Neutrophil (primary cell): ENCODE measurements at regions not wholly inside any gene's neighbourhood (a gene's known extent, or its start where the extent isn't known, plus 50 kb on each side); places are given as distances from the start of the nearest gene placed in this dataset.

ENCODE experiments used
- H3K27ac ChIP-seq: fragments of 200-600 bp; sonication (generic); 2 replicates; pipeline ENCODE4 v1.5.1; 2016; ENCODE audit warnings: mild to moderate bottlenecking, moderate library complexity
- H3K27me3 ChIP-seq: fragments of 200-600 bp; sonication (generic); 2 replicates; pipeline ENCODE4 v1.6.0; 2016; ENCODE audit warnings: mild to moderate bottlenecking
- H3K36me3 ChIP-seq: fragments of 200-600 bp; sonication (generic); 2 replicates; pipeline ENCODE4 v1.5.1; 2017
- H3K4me1 ChIP-seq, 2 experiments: fragments of 200-600 bp in 1 of 2; sonication (generic) in 1 of 2; 1 replicate in 1 of 2; 2 replicates in 1 of 2; pipeline versions ENCODE4 v1.5.1 to v1.6.1; 2013 to 2016; ENCODE audit warnings: low read depth in 1 of 2, low read length in 1 of 2, mild to moderate bottlenecking in 1 of 2, moderate library complexity in 1 of 2; ENCODE audit not compliant: control insufficient read depth in 1 of 2, insufficient read depth in 1 of 2
- H3K4me3 ChIP-seq, 2 experiments: fragments of 200-600 bp in 1 of 2; sonication (generic) in 1 of 2; 1 replicate in 1 of 2; 2 replicates in 1 of 2; pipeline ENCODE4 v1.5.1; 2013 to 2016; ENCODE audit warnings: low read depth in 1 of 2, low read length in 1 of 2, mild to moderate bottlenecking in 1 of 2, moderate library complexity in 1 of 2
- H3K9me3 ChIP-seq: fragments of 200-600 bp; sonication (generic); 2 replicates; pipeline ENCODE4 v1.5.1; 2016
- TF ChIP-seq, protein P1 (sequence below): fragments of 200-600 bp; sonication (generic); IDR thresholded peaks from 2 replicates; pipeline ENCODE4 v1.5.1; 2016; ENCODE audit warnings: antibody characterized with exemption

DNA sequence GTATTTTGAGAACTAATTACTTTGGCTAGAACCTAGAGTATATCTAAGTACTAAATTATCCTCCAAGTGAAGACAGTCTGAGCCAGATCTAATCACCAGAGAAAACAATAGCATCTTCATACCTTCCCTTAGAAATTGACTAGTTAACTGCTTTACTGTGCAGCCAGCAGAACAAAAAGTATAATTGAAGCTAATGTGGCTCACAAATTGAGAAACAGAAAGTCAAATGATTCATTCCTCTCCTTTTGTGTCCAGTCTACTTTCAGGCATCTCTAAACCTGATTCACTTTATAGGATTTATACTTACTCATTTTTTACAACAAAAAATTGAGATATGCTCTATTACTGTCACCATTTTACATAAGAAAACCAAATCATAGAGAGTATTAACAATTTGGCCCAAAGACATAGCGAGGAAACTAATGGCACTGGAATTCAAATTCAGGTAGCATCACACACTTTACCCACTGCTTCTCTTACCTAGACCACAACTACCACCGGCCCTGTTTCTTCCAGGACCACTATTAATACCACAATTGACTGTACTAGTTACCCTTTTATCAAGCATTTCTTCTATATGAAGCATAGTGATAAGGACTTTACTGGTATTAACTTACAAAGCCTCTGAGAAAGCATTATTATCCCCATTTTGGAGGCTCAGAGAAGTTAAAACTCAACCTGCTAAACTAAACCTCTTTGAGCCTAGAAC, 1402.6 kb upstream of the TENM4 start:
- Histone ChIP-seq H3K9me3 (no peaks in the 10 kb centered on the region), H3K4me1 (no peaks in the 10 kb centered on the region), H3K4me3 (no peak overlapping the region), H3K27me3 (no peaks in the 10 kb centered on the region), H3K27ac (no peak overlapping the region), H3K36me3 (no peaks in the 10 kb centered on the region)
- TF ChIP-seq, protein P1, sequence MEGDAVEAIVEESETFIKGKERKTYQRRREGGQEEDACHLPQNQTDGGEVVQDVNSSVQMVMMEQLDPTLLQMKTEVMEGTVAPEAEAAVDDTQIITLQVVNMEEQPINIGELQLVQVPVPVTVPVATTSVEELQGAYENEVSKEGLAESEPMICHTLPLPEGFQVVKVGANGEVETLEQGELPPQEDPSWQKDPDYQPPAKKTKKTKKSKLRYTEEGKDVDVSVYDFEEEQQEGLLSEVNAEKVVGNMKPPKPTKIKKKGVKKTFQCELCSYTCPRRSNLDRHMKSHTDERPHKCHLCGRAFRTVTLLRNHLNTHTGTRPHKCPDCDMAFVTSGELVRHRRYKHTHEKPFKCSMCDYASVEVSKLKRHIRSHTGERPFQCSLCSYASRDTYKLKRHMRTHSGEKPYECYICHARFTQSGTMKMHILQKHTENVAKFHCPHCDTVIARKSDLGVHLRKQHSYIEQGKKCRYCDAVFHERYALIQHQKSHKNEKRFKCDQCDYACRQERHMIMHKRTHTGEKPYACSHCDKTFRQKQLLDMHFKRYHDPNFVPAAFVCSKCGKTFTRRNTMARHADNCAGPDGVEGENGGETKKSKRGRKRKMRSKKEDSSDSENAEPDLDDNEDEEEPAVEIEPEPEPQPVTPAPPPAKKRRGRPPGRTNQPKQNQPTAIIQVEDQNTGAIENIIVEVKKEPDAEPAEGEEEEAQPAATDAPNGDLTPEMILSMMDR: no peak

DNA sequence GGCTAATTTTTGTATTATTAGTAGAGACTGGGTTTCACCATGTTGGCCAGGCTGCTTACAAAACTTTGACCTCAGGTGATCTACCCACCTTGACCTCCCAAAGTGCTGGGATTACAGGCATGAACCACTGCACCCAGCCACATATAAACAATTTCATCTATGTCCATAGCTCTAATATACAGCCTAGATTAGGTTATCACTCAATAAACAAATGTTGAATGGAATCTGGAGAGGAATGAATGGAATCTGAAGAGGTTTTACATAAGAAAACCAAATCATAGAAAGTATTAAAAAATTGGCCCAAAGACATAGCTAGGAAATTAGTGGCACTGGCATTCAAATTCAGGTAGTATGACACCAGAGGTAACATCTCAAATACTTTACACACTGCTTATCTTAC, 1401.4 kb upstream of the TENM4 start:
- no peaks in the 10 kb centered on the region for H3K36me3 ChIP-seq
- no peak overlapping the region for H3K4me3 ChIP-seq
- no peaks in the 10 kb centered on the region for H3K9me3 ChIP-seq
- H3K4me1 ChIP-seq: no peaks in the 10 kb centered on the region
- no peaks in the 10 kb centered on the region for H3K27me3 ChIP-seq
- TF ChIP-seq, protein P1: no peak
- H3K27ac ChIP-seq: no peak overlapping the region

GRCh38 chr11:80841675-80842074, 1400.8 kb upstream of the TENM4 start:
- Histone ChIP-seq H3K9me3 (no peaks in the 10 kb centered on the region), H3K27me3 (no peaks in the 10 kb centered on the region), H3K27ac (no peak overlapping the region), H3K36me3 (no peaks in the 10 kb centered on the region), H3K4me3 (no peak overlapping the region), H3K4me1 (no peaks in the 10 kb centered on the region)
- TF ChIP-seq, protein P1: no peak

GRCh38 chr11:80838153-80838552, 1397.3 kb upstream of the TENM4 start:
- H3K9me3 ChIP-seq: no peaks in the 10 kb centered on the region
- H3K36me3 ChIP-seq: no peaks in the 10 kb centered on the region
- H3K4me1 ChIP-seq: no peaks in the 10 kb centered on the region
- no peaks in the 10 kb centered on the region for H3K27me3 ChIP-seq
- TF ChIP-seq, protein P1: no peak
- no peak overlapping the region for H3K4me3 ChIP-seq
- no peak overlapping the region for H3K27ac ChIP-seq

DNA sequence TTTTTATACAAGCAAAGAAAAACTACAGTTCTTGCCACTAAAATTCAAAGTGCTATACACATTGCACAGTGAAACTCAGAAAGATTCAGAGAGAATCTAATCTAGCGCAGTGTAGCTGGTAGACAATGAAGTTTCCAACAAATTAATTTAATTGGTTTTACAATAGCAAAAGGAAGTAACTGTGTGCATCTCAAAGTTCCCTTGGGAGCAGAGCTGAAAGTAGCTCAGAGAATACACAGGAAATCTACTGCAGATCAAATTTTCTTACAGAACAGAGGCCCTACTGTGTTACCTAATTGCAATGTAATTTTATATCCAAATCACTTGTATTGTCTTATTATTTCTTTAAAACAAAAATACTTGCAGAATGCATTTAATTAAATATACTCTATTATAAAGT, 1396.2 kb upstream of the TENM4 start:
- Histone ChIP-seq H3K9me3 (no peaks in the 10 kb centered on the region), H3K27ac (no peak overlapping the region), H3K36me3 (no peaks in the 10 kb centered on the region), H3K4me3 (no peak overlapping the region), H3K27me3 (no peaks in the 10 kb centered on the region), H3K4me1 (no peaks in the 10 kb centered on the region)
- TF ChIP-seq, protein P1: no peak

GRCh38 chr11:80831374-80831773, 1390.5 kb upstream of the TENM4 start:
- Histone ChIP-seq H3K27me3 (no peaks in the 10 kb centered on the region), H3K36me3 (no peaks in the 10 kb centered on the region), H3K9me3 (no peaks in the 10 kb centered on the region), H3K27ac (no peak overlapping the region), H3K4me3 (no peak overlapping the region), H3K4me1 (no peaks in the 10 kb centered on the region)
- TF ChIP-seq, protein P1: no peak
